NCI-H1930 (cell line): ENCODE measurements at regions not wholly inside any gene's neighbourhood (a gene's known extent, or its start where the extent isn't known, plus 50 kb on each side); places are given as distances from the start of the nearest gene placed in this dataset.
"Not testable (repeated sequence)": the region's sequence is repeated elsewhere in the genome, so short reads cannot be mapped to it uniquely, and the experiment has no call there.

Experiments used
- DNase-seq, 2 experiments: peaks; one replicate each; lab custom pipeline; 2025; lab: John Stamatoyannopoulos, UW

- no peak for DNase-seq
Measured at GRCh38 chr2:7849027-7849426, 832.8 kb upstream of the ID2 start.

GRCh38 chr2:7849531-7849930 is 832.3 kb upstream of the ID2 start:
- DNase-seq: no peak

- DNase-seq: no peak
Measured at GRCh38 chr2:7852546-7852945, 829.3 kb upstream of the ID2 start.

- no peak for DNase-seq
Measured at GRCh38 chr2:7857904-7858303, 824.0 kb upstream of the ID2 start.

GRCh38 chr2:7858624-7859023 is 823.2 kb upstream of the ID2 start:
- DNase-seq: no peak

- DNase-seq: no peak
Measured at GRCh38 chr2:7860693-7861092, 821.2 kb upstream of the ID2 start.

DNA sequence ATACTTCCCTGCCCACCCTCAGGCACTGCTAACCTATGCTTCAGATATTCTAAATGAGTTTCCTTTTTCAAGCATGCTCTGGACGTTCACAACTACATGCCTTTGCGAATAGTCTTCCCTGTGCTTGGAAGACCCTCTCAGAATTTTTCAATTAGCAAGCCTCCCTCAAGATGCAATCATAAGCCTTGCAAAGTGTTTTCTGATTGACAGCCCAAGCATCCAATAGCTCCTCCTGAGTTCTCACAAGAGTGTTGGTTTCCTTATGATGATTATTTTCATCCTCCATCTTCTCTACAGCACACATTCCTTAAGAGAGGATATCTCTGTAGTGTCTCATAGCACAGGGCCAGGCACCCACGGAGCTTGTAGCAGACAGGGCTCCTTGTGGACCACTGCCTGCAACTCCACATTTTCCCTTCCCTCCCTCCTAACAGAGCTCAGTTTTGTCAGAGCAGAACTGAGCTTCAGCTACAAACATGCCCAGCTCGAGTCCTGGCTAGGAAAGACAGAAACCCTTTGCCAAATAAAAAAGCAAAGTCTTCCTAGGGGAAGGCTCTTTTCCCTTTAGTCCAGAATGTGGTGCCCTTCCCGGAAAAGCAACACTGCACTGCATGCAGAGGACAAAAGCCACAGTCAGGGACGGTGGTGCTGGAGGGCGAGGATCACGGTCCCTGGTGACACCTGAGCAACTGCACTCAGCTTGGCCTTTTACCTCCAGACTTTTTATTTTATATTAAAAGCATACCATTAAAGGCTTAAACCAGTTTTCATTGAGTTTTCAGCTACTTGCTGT is 819.8 kb upstream of the ID2 start:
- no peak for DNase-seq

DNA sequence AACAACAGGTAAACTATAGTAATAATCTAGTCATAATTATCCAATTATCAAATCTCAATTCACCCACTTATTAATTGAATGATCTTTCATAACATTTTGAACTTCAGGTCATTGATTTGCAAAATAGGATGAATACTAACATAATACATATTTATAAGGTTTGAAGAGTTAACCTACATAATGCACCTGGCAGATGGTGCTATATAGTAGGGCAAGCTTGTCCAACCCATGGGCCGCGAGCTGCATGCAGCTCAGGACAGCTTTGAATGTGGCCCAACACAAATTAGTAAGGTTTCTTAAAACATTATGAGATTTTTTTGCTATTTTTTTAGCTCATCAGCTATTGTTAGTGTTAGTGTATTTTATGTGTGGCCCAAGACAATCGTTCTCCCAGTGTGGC is 815.8 kb upstream of the ID2 start:
- no peak for DNase-seq

GRCh38 chr2:7866825-7867224 is 815.0 kb upstream of the ID2 start:
- no peak for DNase-seq

GRCh38 chr2:7867867-7868266 is 814.0 kb upstream of the ID2 start:
- no peak for DNase-seq

DNA sequence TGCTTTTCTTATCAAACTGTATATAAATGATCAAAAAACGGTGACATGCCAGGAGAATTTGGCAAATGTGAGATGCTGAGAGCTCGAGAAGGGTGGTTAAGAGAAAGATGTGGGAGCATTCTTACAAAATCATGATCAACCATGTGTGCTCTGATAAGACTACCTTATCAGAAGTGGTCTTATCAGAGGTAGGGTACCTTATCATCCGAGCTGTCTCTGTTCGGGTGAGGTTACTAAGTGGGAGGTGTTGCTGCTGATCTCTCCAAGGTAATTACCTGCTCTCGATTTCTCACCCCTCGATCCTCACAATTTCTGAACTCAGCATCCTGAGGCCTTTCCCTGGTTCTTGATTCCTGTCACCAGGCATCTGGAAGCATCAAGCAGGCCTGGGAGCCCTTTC is 813.0 kb upstream of the ID2 start:
- no peak for DNase-seq

- DNase-seq: not testable (repeated sequence)
Measured at GRCh38 chr2:7876445-7876844, 805.4 kb upstream of the ID2 start.

- not testable (repeated sequence) for DNase-seq
Measured at GRCh38 chr2:7878266-7878665, 803.6 kb upstream of the ID2 start.

DNA sequence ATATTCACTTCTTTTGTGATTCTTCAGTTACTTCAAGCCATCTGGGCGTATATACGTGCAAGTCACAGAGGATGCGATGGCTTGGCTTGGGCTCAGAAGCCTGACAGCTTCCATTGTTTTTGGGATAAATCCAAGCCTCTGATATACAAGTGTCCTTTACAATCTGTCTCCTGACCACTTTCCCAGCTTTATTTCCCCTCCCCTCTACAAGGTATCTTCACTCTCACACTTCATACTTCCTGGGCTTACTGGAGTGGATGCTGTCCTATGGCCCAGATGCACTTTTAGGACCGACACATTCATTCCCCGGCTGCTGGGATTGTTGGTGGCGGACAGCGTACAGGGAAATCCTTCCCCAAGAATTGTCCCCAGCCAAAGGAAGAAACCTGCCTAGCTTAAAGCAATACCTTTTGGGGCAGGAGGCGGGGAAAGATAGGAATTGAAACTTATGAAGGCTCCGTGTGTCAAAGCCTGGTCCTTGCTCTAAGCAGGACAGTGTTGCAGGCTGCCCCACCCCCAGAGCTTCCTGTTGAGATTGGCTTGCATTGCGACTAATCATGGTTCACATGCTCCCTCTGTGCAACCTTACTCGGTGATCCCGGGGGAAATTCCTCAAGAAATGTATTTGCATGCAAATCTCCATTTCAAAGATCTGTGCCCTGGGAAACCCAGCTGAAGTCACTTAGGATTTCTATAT is 802.9 kb upstream of the ID2 start:
- no peak for DNase-seq

DNA sequence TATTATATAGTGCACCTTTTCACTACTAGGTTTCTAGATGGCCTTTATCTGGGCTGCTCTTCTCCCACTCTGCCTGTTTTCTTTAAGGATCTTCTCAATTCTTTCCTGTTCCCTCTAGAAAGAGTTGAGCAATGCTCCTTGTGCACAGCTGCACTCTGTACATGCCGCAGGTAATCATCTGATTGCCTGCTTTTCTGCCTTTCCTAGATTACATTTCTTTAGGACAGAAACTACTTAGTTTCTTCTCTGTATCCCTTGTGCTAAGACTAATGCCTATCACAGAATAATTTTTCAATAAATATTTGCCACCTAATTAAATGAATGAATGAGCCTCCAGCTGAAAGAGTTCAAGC is 802.4 kb upstream of the ID2 start:
- DNase-seq: no peak

- no peak for DNase-seq
Measured at GRCh38 chr2:7880126-7880525, 801.7 kb upstream of the ID2 start.

GRCh38 chr2:7880566-7880965 is 801.3 kb upstream of the ID2 start:
- DNase-seq: no peak

GRCh38 chr2:7881063-7881462 is 800.8 kb upstream of the ID2 start:
- DNase-seq: no peak

DNA sequence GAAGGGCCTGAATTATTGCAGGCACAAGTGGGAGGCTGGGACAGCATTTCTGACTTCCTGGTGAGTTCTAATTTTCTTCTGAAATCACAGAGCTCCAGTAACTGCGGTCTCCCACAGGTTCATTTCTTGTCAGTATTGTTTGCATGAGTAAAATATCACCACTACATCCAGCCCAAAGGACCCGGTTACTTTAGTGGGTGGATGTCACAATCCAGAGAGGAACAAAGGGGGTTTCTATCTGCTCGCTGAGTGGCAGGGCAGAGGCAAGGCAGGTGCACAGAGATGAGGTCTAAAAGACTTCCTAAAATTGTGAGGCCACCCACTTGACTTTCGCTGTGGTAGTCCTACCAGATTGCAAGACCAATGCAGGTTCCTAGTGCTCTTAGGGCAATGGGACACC is 800.4 kb upstream of the ID2 start:
- DNase-seq: no peak

DNA sequence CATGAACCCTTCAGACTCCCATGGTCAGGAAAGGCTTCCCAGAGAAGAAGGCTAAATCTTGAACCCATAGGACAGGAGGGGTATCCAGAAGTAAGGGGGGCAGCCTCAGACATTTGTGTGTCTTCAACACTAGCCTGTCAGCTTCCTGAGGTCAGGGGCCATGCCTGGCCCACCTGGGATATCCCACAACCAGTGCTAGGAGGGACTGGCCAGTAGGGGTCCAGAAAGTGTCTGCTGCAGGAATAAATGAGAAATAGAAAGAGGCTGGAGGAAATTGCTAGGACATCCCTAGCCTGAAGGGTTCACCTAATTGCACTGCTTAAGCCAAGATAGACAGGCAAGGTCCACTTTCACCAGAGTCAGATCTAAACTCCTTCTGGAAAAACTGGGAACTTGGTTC is 799.6 kb upstream of the ID2 start:
- no peak for DNase-seq

DNA sequence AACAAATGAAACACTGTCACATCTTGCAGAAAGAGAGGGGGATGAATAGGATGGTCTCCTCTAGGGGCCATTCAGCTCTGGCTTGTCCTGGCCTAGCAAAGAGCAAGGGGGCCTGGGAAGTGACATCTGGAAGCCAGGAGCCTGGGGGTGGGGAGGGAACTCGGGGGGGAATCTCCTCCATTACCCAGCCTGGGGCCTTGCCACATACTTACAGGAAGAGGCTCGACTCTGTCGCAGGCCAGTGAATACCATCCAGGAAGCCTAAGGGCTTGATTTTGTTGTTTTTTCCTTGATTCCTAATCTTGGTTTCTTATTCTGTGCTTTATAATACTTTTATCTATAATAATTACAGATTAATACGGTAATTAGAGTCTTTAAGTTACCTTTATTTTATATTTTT is 797.5 kb upstream of the ID2 start:
- DNase-seq: no peak

DNA sequence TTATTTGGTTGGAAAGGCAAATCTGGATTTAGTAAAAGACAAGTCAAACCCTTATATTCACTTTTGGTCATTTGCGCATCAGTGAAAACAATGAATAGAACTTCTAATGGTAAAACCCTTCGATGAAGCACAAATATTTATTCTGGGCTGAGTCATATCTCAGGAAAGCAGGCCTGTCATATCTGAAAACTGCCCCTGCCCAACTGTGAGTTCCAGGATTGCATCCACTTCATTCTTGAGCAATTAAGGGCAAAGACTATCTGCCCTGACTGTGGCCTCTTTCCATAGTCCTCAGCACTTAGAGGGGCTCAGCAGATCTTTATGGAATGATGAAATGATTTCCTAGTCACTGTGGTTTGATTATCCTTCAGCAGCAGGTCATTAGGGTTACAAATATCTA is 795.2 kb upstream of the ID2 start:
- DNase-seq: no peak

DNA sequence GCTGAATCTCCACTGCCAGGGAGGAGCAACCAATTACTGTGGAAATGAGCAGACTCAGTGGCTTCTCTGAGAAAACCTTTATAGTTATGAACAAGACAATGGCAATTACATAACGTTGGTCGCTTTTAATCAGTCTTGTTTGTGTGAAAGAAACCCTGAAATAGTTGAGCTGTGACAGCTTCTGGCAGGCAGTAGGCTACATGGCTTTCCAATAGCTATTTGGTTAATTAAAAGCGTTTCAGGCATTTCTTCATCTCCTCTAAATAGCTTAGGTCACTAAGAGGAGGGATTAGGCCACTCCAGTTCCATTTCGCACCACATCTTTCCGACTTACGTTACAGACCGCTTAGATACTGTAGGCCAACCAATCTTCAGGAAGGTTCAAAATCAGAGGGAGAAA is 794.4 kb upstream of the ID2 start:
- no peak for DNase-seq

GRCh38 chr2:7888876-7889275 is 793.0 kb upstream of the ID2 start:
- no peak for DNase-seq
